ENCODE measurements at regions not wholly inside any gene's neighbourhood (a gene's known extent, or its start where the extent isn't known, plus 50 kb on each side); places are given as distances from the start of the nearest gene placed in this dataset.
"Not testable (repeated sequence)": the region's sequence is repeated elsewhere in the genome, so short reads cannot be mapped to it uniquely, and the experiment has no call there.

GRCh38 chr7:9505516-9505915, 1072.1 kb downstream of the NXPH1 start:
- DNase-seq (ENCODE audit: low read depth), result no peak

- no peak for DNase-seq (ENCODE audit: low read depth)
Measured at GRCh38 chr7:9507290-9507689, 1073.9 kb downstream of the NXPH1 start.

GRCh38 chr7:9516662-9517061, 1083.3 kb downstream of the NXPH1 start:
- no peak for DNase-seq (ENCODE audit: low read depth)

- DNase-seq (ENCODE audit: low read depth), result no peak
Measured at GRCh38 chr7:9523579-9523978, 1090.2 kb downstream of the NXPH1 start.

- DNase-seq (ENCODE audit: low read depth), result not testable (repeated sequence)
Measured at GRCh38 chr7:9552431-9552830, 1119.0 kb downstream of the NXPH1 start.

GRCh38 chr7:9557853-9558252, 1124.4 kb downstream of the NXPH1 start:
- DNase-seq (ENCODE audit: low read depth), result no peak

GRCh38 chr7:9575716-9576115, 1142.3 kb downstream of the NXPH1 start:
- no peak for DNase-seq (ENCODE audit: low read depth)

- no peak for DNase-seq (ENCODE audit: low read depth)
Measured at GRCh38 chr7:9582824-9583223, 1149.4 kb downstream of the NXPH1 start.

- DNase-seq (ENCODE audit: low read depth), result no peak
Measured at GRCh38 chr7:9598411-9598810, 1165.0 kb downstream of the NXPH1 start.

- DNase-seq (ENCODE audit: low read depth), result no peak
Measured at GRCh38 chr7:9600974-9601373, 1167.6 kb downstream of the NXPH1 start.

GRCh38 chr7:9603291-9603690, 1169.9 kb downstream of the NXPH1 start:
- DNase-seq (ENCODE audit: low read depth), result no peak

- DNase-seq (ENCODE audit: low read depth), result no peak
Measured at GRCh38 chr7:9608560-9608959, 1175.2 kb downstream of the NXPH1 start.

- not testable (repeated sequence) for DNase-seq (ENCODE audit: low read depth)
Measured at GRCh38 chr7:9620899-9621298, 1187.5 kb downstream of the NXPH1 start.

GRCh38 chr7:9621306-9621902, 1188.0 kb downstream of the NXPH1 start:
- DNase-seq (ENCODE audit: low read depth), result not testable (repeated sequence)

GRCh38 chr7:9621927-9622326, 1188.5 kb downstream of the NXPH1 start:
- DNase-seq (ENCODE audit: low read depth), result no peak

- DNase-seq (ENCODE audit: low read depth), result no peak
Measured at GRCh38 chr7:9625953-9626352, 1192.5 kb downstream of the NXPH1 start.

- no peak for DNase-seq (ENCODE audit: low read depth)
Measured at GRCh38 chr7:9645756-9646155, 1212.3 kb downstream of the NXPH1 start.

- no peak for DNase-seq (ENCODE audit: low read depth)
Measured at GRCh38 chr7:9657257-9657656, 1223.8 kb downstream of the NXPH1 start.

GRCh38 chr7:9671979-9672917, 1238.8 kb downstream of the NXPH1 start:
- no peak for DNase-seq (ENCODE audit: low read depth)

- DNase-seq (ENCODE audit: low read depth), result no peak
Measured at GRCh38 chr7:9680713-9681112, 1247.3 kb downstream of the NXPH1 start.

- no peak for DNase-seq (ENCODE audit: low read depth)
Measured at GRCh38 chr7:9681284-9681683, 1247.9 kb downstream of the NXPH1 start.

- DNase-seq (ENCODE audit: low read depth), result no peak
Measured at GRCh38 chr7:9691286-9691685, 1257.9 kb downstream of the NXPH1 start.

GRCh38 chr7:9698375-9698774, 1265.0 kb downstream of the NXPH1 start:
- DNase-seq (ENCODE audit: low read depth), result no peak

GRCh38 chr7:9709216-9709615, 1264.5 kb upstream of the PHF14 start:
- no peak for DNase-seq (ENCODE audit: low read depth)

Data from activated T-cell treated with anti-CD3 and anti-CD28 coated beads for 1 hour (primary cell).